Thymus (tissue), 11 donors: ENCODE measurements at regions not wholly inside any gene's neighbourhood (a gene's known extent, or its start where the extent isn't known, plus 50 kb on each side); places are given as distances from the start of the nearest gene placed in this dataset.

Source experiments
- DNase-seq, 9 donors: peaks; one replicate each; pipeline ENCODE4 v3.0.0-alpha.2; 2013; ENCODE audit warnings: low spot score in 9 of 9, low read depth in 6 of 9, missing footprints in 1 of 9
- H3K27ac ChIP-seq, 2 donors: one replicate each; pipeline ENCODE4 v1.5.1; 2013; ENCODE audit warnings: control low read depth in 1 of 2, low read depth in 1 of 2, low read length in 1 of 2, mild to moderate bottlenecking in 1 of 2, moderate library complexity in 1 of 2
- H3K27me3 ChIP-seq, 2 donors: one replicate each; pipeline ENCODE4 v1.5.1; 2013; ENCODE audit warnings: low read length in 1 of 2; ENCODE audit not compliant: control insufficient read depth in 2 of 2, insufficient read depth in 1 of 2
- H3K36me3 ChIP-seq, 2 donors: one replicate each; pipeline ENCODE4 v1.5.1; 2013; ENCODE audit warnings: low read length in 1 of 2, mild to moderate bottlenecking in 1 of 2, moderate library complexity in 1 of 2; ENCODE audit not compliant: control insufficient read depth in 2 of 2, insufficient read depth in 2 of 2
- H3K4me1 ChIP-seq, 2 donors: one replicate each; pipeline ENCODE4 v1.5.1; 2013; ENCODE audit warnings: low read length in 2 of 2; ENCODE audit not compliant: control insufficient read depth in 2 of 2, insufficient read depth in 2 of 2
- H3K4me3 ChIP-seq, 2 donors: one replicate each; pipeline ENCODE4 v1.5.1; 2013; ENCODE audit warnings: low read length in 2 of 2, control low read depth in 1 of 2, mild to moderate bottlenecking in 1 of 2
- H3K9me3 ChIP-seq, 2 donors: one replicate each; pipeline ENCODE4 v1.5.1; 2013; ENCODE audit warnings: low read length in 1 of 2, mild to moderate bottlenecking in 1 of 2; ENCODE audit not compliant: control insufficient read depth in 2 of 2, insufficient read depth in 1 of 2
- WGBS: extraction: QIAGEN DNeasy Blood & Tissue Kit; methylation state at CpG from one replicate; pipeline ENCODE4 v1.1.7; 2013; 5-methylcytosine and 5-hydroxymethylcytosine counted together
- donor health status: healthy.

DNA sequence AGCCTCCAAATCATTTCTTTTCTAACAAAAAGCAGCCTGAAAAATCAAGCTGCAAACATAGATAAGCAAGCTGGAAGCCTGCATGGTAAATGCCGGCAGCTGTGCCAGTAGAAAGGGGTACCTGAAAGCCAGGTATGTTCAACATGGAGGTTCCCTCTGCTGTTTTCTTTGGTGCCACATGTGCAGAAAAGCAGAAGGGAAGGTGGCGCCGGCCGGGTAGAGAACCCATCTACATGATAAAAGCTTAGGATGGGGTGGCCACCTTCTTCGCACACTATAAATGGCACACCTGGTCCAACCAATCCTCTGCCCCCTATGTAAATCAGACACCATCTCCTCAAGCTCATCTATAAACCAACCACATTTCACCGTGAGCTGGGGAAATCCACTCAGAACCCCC is 268.9 kb upstream of the IRX2 start:
- no peaks in the 10 kb centered on the region for H3K36me3 ChIP-seq
- DNase-seq = no peak
- H3K4me1 ChIP-seq = no peaks in the 10 kb centered on the region
- H3K9me3 ChIP-seq = peaks cover 0 to 1% of the 10 kb centered on the region in 2 donors
- no peak overlapping the region for H3K4me3 ChIP-seq
- no peak overlapping the region for H3K27ac ChIP-seq
- WGBS = 96% methylated on average over 6 of the region's 6 CpGs
- no peaks in the 10 kb centered on the region for H3K27me3 ChIP-seq

- 88% methylated on average over 3 of the region's 3 CpGs for WGBS
- no peak for DNase-seq
- H3K4me3 ChIP-seq = no peak overlapping the region
- no peaks in the 10 kb centered on the region for H3K36me3 ChIP-seq
- H3K27ac ChIP-seq = no peak overlapping the region
- H3K9me3 ChIP-seq = no peaks in the 10 kb centered on the region
- no peaks in the 10 kb centered on the region for H3K4me1 ChIP-seq
- no peaks in the 10 kb centered on the region for H3K27me3 ChIP-seq
Measured at GRCh38 chr5:3019045-3019444, 267.6 kb upstream of the IRX2 start.

- DNase-seq = no peak
- Histone ChIP-seq H3K9me3 (peaks cover 0 to 4% of the 10 kb centered on the region in 2 donors), H3K36me3 (no peaks in the 10 kb centered on the region), H3K4me1 (no peaks in the 10 kb centered on the region), H3K27ac (no peak overlapping the region), H3K27me3 (no peaks in the 10 kb centered on the region), H3K4me3 (no peak overlapping the region)
- 91% methylated on average over 3 of the region's 3 CpGs for WGBS
Measured at GRCh38 chr5:3011764-3012017, 260.2 kb upstream of the IRX2 start.

DNA sequence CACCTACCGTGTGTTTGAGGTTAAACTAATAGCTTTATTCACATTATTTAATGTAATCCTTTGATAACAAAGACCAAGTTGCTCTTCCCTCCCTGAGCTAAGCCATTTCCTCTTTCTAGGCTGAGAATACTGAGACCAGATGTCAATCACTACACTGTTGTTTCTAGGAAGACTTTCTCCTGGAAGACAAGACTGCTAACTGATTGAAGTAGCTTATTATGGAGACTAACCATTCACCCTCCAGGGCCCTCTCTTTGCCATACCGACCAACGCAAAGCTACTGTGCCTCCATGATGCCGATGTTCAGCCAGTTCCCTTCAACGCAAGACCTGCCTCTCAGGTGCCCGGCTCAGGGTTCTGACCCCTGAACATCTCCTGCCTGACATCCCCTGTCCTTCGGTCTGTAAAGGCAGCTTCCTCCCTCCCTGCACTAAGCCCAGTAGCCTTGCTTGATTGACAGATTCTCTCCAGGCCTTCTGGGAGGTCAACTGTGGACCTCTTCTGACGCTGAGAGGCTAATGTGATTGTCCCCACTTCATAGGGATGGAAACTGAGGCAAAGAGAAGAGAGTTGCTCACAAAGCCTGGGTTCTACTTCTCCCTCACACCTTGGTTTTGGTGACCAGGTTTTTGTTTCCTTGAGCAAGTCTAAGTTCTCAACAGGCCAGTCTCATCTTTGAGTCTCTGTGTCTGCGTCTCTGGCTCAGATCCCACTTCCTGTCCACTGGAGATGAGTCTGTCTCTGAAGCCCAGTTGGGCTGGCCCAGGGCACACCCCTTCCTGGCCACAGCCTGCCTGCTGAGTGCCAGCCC is 259.7 kb upstream of the IRX2 start:
- H3K27ac ChIP-seq = no peak overlapping the region
- WGBS = 93% methylated on average over 9 of the region's 9 CpGs
- peaks cover 0 to 4% of the 10 kb centered on the region in 2 donors for H3K9me3 ChIP-seq
- no peak for DNase-seq
- no peaks in the 10 kb centered on the region for H3K4me1 ChIP-seq
- H3K36me3 ChIP-seq = no peaks in the 10 kb centered on the region
- H3K4me3 ChIP-seq = no peak overlapping the region
- no peaks in the 10 kb centered on the region for H3K27me3 ChIP-seq

DNA sequence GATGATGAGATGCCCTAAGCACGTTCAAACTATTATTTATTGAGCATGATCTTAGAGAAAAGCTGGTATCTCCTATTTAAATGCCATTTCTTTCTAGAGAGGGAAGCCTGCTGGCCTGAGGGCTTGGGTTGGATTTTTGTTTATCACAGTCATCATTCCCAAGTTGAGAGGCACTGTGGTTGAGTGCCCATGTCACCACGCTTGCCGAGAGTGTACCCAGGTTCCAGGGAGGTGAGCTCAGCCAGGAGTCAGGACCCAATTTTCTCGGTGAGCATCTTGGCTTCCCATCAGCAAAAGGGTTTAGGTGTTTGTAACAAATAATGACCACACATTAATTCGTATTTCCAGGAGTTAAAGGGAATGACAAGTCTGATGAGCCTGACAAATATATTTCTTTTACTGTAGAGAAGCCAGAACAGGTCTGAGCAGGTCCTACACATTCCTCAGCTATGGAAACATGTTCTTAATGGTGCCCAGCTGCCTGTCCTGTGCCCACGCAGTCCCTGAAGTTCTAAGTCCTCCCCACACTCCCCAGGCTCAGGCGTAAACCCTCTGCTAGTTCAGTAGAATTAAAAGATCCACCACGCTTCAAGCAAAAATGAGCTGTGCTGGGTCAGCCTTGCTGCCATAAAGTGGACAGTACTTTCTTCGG is 258.9 kb upstream of the IRX2 start:
- H3K9me3 ChIP-seq = peaks cover 0 to 4% of the 10 kb centered on the region in 2 donors
- H3K27me3 ChIP-seq = no peaks in the 10 kb centered on the region
- H3K27ac ChIP-seq = no peak overlapping the region
- WGBS = 77% methylated on average over 9 of the region's 9 CpGs
- H3K36me3 ChIP-seq = no peaks in the 10 kb centered on the region
- no peak overlapping the region for H3K4me3 ChIP-seq
- DNase-seq = no peak
- H3K4me1 ChIP-seq = no peaks in the 10 kb centered on the region

- 86% methylated on average over 6 of the region's 6 CpGs for WGBS
- DNase-seq = no peak
- Histone ChIP-seq H3K9me3 (peaks cover 0 to 7% of the 10 kb centered on the region in 2 donors), H3K4me1 (no peaks in the 10 kb centered on the region), H3K36me3 (no peaks in the 10 kb centered on the region), H3K27ac (no peak overlapping the region), H3K27me3 (no peaks in the 10 kb centered on the region), H3K4me3 (no peak overlapping the region)
Measured at GRCh38 chr5:3009605-3010004, 258.1 kb upstream of the IRX2 start.

- Histone ChIP-seq H3K4me1 (no peaks in the 10 kb centered on the region), H3K36me3 (no peaks in the 10 kb centered on the region), H3K4me3 (no peak overlapping the region), H3K27me3 (no peaks in the 10 kb centered on the region), H3K27ac (no peak overlapping the region), H3K9me3 (peaks cover 0 to 10% of the 10 kb centered on the region in 2 donors)
- 59% methylated on average over 3 of the region's 3 CpGs for WGBS
- no peak for DNase-seq
Measured at GRCh38 chr5:3007577-3007976, 256.1 kb upstream of the IRX2 start.

DNA sequence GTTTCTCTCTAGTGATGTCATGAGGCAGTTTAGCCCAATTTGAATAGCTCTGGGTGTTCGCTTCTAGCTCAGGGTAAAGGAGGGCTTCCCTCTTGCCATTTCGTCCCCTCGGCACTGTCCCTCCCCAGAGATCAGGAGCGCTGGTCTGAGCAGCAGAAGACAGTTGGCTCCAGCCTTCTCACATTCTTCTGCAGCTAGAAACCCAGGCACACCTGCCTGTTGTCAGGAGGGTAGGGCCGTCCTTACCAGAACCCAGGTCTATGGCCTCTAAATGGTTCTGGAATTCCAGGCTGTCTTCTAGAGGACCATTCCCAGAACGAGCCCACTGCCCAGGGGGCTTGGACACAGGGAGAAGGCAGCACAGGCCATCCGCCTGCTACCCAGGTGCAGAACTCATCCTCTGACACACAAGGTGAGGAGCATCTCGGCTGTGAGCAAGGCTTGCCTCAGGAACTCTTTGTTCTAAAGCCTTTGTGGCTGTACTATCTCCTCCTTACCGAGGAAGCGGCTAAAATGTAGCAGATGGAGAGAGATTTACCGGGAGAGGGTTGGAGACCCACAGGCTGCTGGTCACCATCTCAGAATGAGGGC is 255.6 kb upstream of the IRX2 start:
- Histone ChIP-seq H3K4me1 (no peaks in the 10 kb centered on the region), H3K36me3 (no peaks in the 10 kb centered on the region), H3K27ac (no peak overlapping the region), H3K27me3 (no peaks in the 10 kb centered on the region), H3K4me3 (no peak overlapping the region), H3K9me3 (peaks cover 0 to 10% of the 10 kb centered on the region in 2 donors)
- 91% methylated on average over 11 of the region's 11 CpGs for WGBS
- no peak for DNase-seq

DNA sequence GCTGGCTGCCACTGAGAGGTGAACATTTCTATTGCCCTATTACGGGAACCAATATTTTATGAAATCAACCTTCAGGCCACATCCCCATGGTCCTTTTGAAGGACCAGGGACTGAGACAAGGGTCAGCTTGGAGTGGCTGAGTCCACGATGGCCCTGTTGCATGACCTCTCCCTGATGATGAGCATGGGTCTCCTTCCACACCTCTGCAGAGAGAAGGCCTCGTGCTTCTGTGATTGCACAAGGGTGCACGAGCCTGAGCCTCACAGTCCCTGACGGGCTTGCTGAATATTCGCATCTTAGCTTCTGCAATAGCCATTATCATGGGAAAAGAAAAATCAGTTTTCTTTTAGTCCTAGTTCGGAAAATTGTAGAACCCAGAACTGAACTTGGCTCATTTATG is 255.0 kb upstream of the IRX2 start:
- no peak for DNase-seq
- no peaks in the 10 kb centered on the region for H3K36me3 ChIP-seq
- no peaks in the 10 kb centered on the region for H3K27me3 ChIP-seq
- H3K27ac ChIP-seq = no peak overlapping the region
- peaks cover 0 to 10% of the 10 kb centered on the region in 2 donors for H3K9me3 ChIP-seq
- H3K4me1 ChIP-seq = no peaks in the 10 kb centered on the region
- H3K4me3 ChIP-seq = no peak overlapping the region
- 92% methylated on average over 7 of the region's 7 CpGs for WGBS
